Left renal cortex interstitium (tissue), 4 donors: ENCODE measurements at regions not wholly inside any gene's neighbourhood (a gene's known extent, or its start where the extent isn't known, plus 50 kb on each side); places are given as distances from the start of the nearest gene placed in this dataset.

Experiments used
- DNase-seq, 4 donors: peaks; one replicate each; pipeline ENCODE4 v3.0.0-alpha.2; 2013; ENCODE audit warnings: low read depth in 4 of 4, low spot score in 2 of 4, missing footprints in 1 of 4

- no peak for DNase-seq
Measured at GRCh38 chr20:60064554-60065196, 106.5 kb downstream of the CDH26 start.

GRCh38 chr20:60065741-60066437 is 107.7 kb downstream of the CDH26 start:
- DNase-seq: no peak

- DNase-seq: no peak
Measured at GRCh38 chr20:60066438-60066823, 108.2 kb downstream of the CDH26 start.

GRCh38 chr20:60068509-60068908 is 110.3 kb downstream of the CDH26 start:
- no peak for DNase-seq

GRCh38 chr20:60069656-60070055 is 111.4 kb downstream of the CDH26 start:
- no peak for DNase-seq

- DNase-seq: no peak
Measured at GRCh38 chr20:60070791-60071190, 112.6 kb downstream of the CDH26 start.

GRCh38 chr20:60071965-60072364 is 113.7 kb downstream of the CDH26 start:
- no peak for DNase-seq

GRCh38 chr20:60073086-60073485 is 114.9 kb downstream of the CDH26 start:
- no peak for DNase-seq

GRCh38 chr20:60073504-60073903 is 115.3 kb downstream of the CDH26 start:
- DNase-seq: no peak

GRCh38 chr20:60074276-60074675 is 116.1 kb downstream of the CDH26 start:
- no peak for DNase-seq

- no peak for DNase-seq
Measured at GRCh38 chr20:60078351-60079250, 120.4 kb downstream of the CDH26 start.

GRCh38 chr20:60080401-60080800 is 122.2 kb downstream of the CDH26 start:
- DNase-seq: no peak

GRCh38 chr20:60085551-60086132 is 127.4 kb downstream of the CDH26 start:
- DNase-seq: no peak

GRCh38 chr20:60086821-60087562 is 128.8 kb downstream of the CDH26 start:
- no peak for DNase-seq

- DNase-seq: no peak
Measured at GRCh38 chr20:60087563-60088105, 129.4 kb downstream of the CDH26 start.

GRCh38 chr20:60088236-60088635 is 130.0 kb downstream of the CDH26 start:
- no peak for DNase-seq

GRCh38 chr20:60090631-60091030 is 132.4 kb downstream of the CDH26 start:
- no peak for DNase-seq

GRCh38 chr20:60091305-60091704 is 133.1 kb downstream of the CDH26 start:
- no peak for DNase-seq

- DNase-seq: no peak
Measured at GRCh38 chr20:60091861-60092260, 133.6 kb downstream of the CDH26 start.

- DNase-seq: no peak
Measured at GRCh38 chr20:60092729-60093128, 134.5 kb downstream of the CDH26 start.
